ENCODE measurements at regions not wholly inside any gene's neighbourhood (a gene's known extent, or its start where the extent isn't known, plus 50 kb on each side); places are given as distances from the start of the nearest gene placed in this dataset.

GRCh38 chr3:59381282-59381681, 331.5 kb upstream of the CFAP20DC start:
- Histone ChIP-seq H3K27me3 (no peaks in the 10 kb centered on the region), H3K9me3 (no peaks in the 10 kb centered on the region), H3K4me1 (no peaks in the 10 kb centered on the region), H3K36me3 (no peaks in the 10 kb centered on the region), H3K4me3 (no peak overlapping the region), H3K27ac (no peak overlapping the region)
- ATAC-seq (no peak), DNase-seq (no peak)
- no peak for TF ChIP-seq CTCF (IDR thresholded peaks at IDR 0.05 in 4 of 5, conservative IDR thresholded peaks at IDR 0.05 in 1 of 5)
- no peak for TF ChIP-seq POLR2A (IDR thresholded peaks at IDR 0.05)
- in situ Hi-C loops (cut with MboI; ENCODE audit: low sequenced_read_pairs in 4 of 4) (no loop called here), intact Hi-C loops (cut with DNase I; ENCODE audit: low total_unique reads) (no loop called here)

DNA sequence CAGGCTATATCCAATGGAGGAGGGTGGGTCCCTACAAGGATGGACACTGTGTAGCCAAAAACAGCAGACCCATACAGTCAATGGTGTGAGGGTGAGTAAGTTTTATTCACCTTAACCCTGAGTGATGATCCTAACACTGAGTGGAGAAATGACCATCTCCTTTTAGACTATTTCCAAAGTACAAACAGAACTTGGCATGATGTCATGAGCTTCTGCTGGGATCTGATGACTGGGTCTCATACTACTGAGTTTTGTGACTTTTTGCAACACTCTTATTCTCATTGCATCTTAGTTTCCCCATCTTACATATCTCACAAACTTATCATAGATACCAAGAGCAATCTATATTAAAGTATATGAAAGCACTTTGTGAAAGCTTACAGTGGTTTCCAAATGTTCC, 330.3 kb upstream of the CFAP20DC start:
- Histone ChIP-seq H3K27ac (no peak overlapping the region), H3K36me3 (no peaks in the 10 kb centered on the region), H3K4me3 (no peak overlapping the region), H3K27me3 (no peaks in the 10 kb centered on the region), H3K9me3 (no peaks in the 10 kb centered on the region), H3K4me1 (no peaks in the 10 kb centered on the region)
- no peak for DNase-seq
- intact Hi-C loops (cut with DNase I; ENCODE audit: low total_unique reads) (no loop called here), in situ Hi-C loops (cut with MboI; ENCODE audit: low sequenced_read_pairs in 4 of 4) (no loop called here)
- TF ChIP-seq POLR2A (IDR thresholded peaks at IDR 0.05) (no peak), CTCF (IDR thresholded peaks at IDR 0.05 in 4 of 5, conservative IDR thresholded peaks at IDR 0.05 in 1 of 5) (no peak)
- no peak for ATAC-seq

DNA sequence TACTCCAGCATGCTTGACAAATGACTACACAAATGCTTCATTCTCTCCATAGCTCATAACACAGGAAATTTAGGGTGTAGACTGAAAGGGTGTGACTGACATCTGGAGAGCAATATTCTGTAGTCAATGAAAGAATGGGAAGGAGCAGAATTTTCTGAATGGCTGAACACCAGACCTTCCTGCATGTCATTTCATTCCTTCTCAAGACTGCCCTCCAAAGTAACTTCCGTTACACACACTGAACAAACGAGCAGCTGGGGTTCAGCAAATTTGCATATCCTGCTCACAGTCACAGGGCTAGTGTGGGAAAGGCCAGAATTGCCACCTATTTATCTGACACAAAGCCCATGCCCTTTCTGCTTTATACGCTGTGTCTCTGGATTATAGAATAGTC, 325.0 kb upstream of the CFAP20DC start:
- H3K4me1 ChIP-seq = no peaks in the 10 kb centered on the region
- in situ Hi-C loops (cut with MboI; ENCODE audit: low sequenced_read_pairs in 4 of 4) = no loop called here
- no peak overlapping the region for H3K27ac ChIP-seq
- intact Hi-C loops (cut with DNase I; ENCODE audit: low total_unique reads) = no loop called here
- no peaks in the 10 kb centered on the region for H3K9me3 ChIP-seq
- DNase-seq = no peak
- ATAC-seq = no peak
- no peaks in the 10 kb centered on the region for H3K36me3 ChIP-seq
- no peak overlapping the region for H3K4me3 ChIP-seq
- no peak for TF ChIP-seq POLR2A (IDR thresholded peaks at IDR 0.05)
- no peak for TF ChIP-seq CTCF (IDR thresholded peaks at IDR 0.05 in 4 of 5, conservative IDR thresholded peaks at IDR 0.05 in 1 of 5)
- H3K27me3 ChIP-seq = no peaks in the 10 kb centered on the region

DNA sequence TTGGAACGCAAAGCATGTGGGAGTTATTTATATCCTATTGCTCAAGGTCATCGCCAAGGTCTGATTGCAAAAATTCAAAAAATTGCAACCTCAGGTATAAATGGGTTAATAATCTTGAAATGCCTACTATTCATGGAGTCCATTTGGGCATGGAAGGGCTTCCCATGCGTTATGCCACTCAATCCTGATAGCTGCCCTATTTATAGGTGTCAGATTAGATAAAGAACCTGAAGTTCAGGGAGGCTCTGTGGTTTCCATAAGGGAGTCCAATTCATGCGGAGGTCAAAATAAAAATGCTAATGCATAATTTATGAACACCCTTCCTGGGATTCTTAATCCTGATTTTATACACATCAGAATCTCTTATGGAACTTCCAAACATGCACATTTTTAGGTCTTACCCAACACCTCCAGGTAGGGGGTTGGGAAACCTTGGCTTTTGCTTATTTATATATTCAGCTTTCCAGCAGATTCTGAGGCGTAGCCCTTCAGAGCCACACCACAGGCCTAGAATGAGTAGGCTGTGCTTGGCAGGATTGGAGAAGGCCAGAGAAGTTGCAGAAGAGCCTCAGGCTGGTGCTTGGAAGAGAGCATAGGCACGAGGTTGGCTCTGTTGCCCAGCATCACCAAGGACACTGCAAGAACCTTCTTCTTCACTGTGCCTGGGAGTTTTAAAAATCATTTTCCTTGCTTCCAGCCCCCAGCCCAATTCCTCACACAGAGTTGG, 324.4 kb upstream of the CFAP20DC start:
- in situ Hi-C loops (cut with MboI; ENCODE audit: low sequenced_read_pairs in 4 of 4) (no loop called here), intact Hi-C loops (cut with DNase I; ENCODE audit: low total_unique reads) (no loop called here)
- TF ChIP-seq POLR2A (IDR thresholded peaks at IDR 0.05) (no peak), CTCF (IDR thresholded peaks at IDR 0.05 in 4 of 5, conservative IDR thresholded peaks at IDR 0.05 in 1 of 5) (no peak)
- DNase-seq (no peak), ATAC-seq (no peak)
- no peak overlapping the region for H3K27ac ChIP-seq
- no peaks in the 10 kb centered on the region for H3K27me3 ChIP-seq
- H3K36me3 ChIP-seq = no peaks in the 10 kb centered on the region
- no peaks in the 10 kb centered on the region for H3K9me3 ChIP-seq
- no peak overlapping the region for H3K4me3 ChIP-seq
- no peaks in the 10 kb centered on the region for H3K4me1 ChIP-seq

- no peaks in the 10 kb centered on the region for H3K4me1 ChIP-seq
- in situ Hi-C loops (cut with MboI; ENCODE audit: low sequenced_read_pairs in 4 of 4) (no loop called here), intact Hi-C loops (cut with DNase I; ENCODE audit: low total_unique reads) (no loop called here)
- no peaks in the 10 kb centered on the region for H3K36me3 ChIP-seq
- no peaks in the 10 kb centered on the region for H3K9me3 ChIP-seq
- TF ChIP-seq CTCF (IDR thresholded peaks at IDR 0.05 in 4 of 5, conservative IDR thresholded peaks at IDR 0.05 in 1 of 5) (no peak), POLR2A (IDR thresholded peaks at IDR 0.05) (no peak)
- ATAC-seq (no peak), DNase-seq (no peak)
- no peak overlapping the region for H3K27ac ChIP-seq
- H3K27me3 ChIP-seq = no peaks in the 10 kb centered on the region
- no peak overlapping the region for H3K4me3 ChIP-seq
These were observed 322.5 kb upstream of the CFAP20DC start for GRCh38 chr3:59372346-59372745.

Measured in gastrocnemius medialis (tissue), 4 donors.